ENCODE measurements at regions not wholly inside any gene's neighbourhood (a gene's known extent, or its start where the extent isn't known, plus 50 kb on each side); places are given as distances from the start of the nearest gene placed in this dataset.

DNA sequence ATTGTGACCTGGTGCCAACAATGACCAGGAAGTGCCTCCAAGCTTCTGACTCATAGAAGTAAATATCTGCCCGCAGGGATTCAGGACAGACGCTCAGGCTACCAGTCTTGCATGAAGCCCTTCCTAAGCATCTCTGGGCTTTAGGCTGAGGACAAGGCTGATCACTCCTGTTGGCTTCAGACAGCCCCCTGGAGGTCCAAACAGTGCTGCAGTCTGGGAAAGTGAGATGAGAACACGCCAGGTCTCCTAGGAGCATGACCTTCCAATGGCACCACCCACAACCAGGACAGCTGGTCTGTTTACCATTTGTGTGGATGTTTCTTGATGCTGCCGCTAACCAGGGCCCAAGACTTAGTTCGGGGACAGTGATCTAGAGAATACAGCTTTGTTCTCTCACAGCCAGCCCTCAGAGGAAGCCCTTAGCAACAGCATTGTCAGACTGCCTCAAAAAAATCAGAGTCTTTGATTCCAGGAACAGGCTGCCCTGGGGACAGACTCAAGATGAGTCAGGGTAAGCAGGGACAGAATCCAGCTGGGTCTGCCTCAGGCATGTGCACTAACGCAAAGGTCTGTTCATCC lies 111.2 kb downstream of the ZNF280B start:
- no peak for DNase-seq

DNA sequence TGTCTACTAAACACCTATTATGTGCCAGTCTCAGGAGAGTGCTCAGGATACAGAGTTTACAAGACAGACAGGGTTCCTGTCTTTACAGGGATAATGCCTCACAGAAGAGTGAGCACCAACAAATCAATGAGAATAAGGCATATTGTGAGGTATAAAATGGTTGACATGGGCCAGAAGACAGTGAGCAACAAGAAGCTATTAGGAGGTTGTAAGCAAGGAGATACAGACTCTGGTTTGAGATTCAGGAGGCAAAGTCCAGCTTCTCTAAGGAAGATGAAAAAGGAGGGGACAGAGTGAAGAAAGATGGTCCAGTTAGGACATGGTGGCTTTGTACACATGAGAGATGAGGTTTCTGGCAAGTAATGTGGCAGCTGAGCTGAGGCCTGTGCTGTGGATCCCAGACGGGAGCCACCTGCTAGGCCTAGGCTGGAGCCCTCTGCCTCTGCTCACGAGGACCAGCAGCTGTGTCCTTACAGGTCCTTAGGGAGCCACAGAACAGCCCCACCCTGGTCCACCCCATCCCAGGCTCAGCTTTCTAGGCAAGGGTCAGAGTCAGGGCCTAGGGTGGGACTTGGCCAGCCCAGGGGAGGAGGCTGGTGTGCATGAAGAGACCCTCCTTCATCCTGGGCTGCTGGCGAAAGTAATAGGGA lies 110.5 kb downstream of the ZNF280B start:
- DNase-seq: no peak

- DNase-seq: no peak
Measured at GRCh38 chr22:22398530-22399327, 109.8 kb downstream of the ZNF280B start.

DNA sequence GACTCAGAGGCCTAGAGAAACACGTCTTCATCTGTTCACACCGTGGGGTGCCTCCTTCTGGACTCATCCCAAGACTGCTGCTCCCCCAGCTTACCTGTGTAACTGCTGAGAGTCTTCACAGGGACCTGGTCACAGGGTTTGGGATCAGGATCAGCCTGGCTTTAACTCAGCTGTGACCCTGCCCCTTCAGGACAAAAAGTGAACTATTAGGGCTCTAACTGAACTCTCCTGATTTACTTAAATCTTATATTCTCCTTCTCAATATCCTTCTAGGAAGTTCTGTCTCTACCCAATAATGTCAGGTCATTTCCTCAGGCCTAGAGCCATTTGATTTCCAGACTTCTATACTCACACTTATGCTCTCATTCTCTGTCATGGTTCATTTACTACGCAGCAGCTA lies 108.4 kb downstream of the ZNF280B start:
- no peak for DNase-seq

DNA sequence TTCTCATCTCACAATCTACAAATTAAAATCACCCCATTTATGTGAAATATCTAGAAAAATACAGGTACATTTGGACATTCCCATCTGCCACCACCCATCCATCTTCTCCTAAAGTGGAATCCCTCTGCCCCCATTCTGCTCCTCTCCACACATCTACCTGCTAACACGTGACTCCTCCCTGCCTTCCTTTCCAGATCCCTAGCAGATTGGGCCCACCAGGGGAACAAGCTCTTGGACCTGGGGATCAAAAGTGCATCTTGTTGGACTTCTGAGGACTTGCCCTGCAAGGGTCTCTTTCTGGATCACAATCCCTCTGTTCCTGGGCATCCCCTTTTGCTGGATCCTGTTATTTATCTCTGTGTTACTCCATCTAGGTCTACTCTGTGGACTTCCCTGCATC lies 107.6 kb downstream of the ZNF280B start:
- no peak for DNase-seq

GRCh38 chr22:22401381-22401780 lies 107.2 kb downstream of the ZNF280B start:
- no peak for DNase-seq

GRCh38 chr22:22403306-22403705 lies 105.2 kb downstream of the ZNF280B start:
- no peak for DNase-seq

DNA sequence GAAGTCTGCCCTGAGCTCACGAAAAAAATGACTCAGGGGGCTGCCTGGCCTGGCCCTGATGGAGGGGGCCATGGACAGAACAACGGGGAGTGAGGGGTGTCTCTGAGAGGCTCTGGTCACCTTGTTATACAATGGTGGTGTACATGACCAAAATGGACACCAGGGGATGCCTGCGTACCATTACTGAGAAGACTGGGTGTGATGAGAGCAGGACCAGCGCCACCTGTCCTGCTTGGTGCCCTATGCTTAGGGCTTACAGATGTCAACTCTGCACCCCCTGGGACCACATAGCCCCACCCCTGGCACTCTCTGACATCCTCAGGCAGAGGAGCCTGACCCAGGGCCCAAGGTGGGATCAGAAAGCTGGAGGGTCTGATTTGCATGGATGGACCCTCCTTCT lies 104.8 kb downstream of the ZNF280B start:
- DNase-seq: no peak

GRCh38 chr22:22404598-22405284 lies 103.8 kb downstream of the ZNF280B start:
- no peak for DNase-seq

- no peak for DNase-seq
Measured at GRCh38 chr22:22406445-22407027, 102.0 kb downstream of the ZNF280B start.

GRCh38 chr22:22407061-22407460 lies 101.5 kb downstream of the ZNF280B start:
- no peak for DNase-seq

- no peak for DNase-seq
Measured at GRCh38 chr22:22408269-22408668, 100.3 kb downstream of the ZNF280B start.

GRCh38 chr22:22408731-22409696 lies 99.5 kb downstream of the ZNF280B start:
- no peak for DNase-seq

- peak; percentile 19 for DNase-seq
Measured at GRCh38 chr22:22410121-22410520, 98.4 kb downstream of the ZNF280B start.

GRCh38 chr22:22410677-22411076 lies 97.9 kb downstream of the ZNF280B start:
- no peak for DNase-seq

- no peak for DNase-seq
Measured at GRCh38 chr22:22414266-22414665, 94.3 kb downstream of the ZNF280B start.

DNA sequence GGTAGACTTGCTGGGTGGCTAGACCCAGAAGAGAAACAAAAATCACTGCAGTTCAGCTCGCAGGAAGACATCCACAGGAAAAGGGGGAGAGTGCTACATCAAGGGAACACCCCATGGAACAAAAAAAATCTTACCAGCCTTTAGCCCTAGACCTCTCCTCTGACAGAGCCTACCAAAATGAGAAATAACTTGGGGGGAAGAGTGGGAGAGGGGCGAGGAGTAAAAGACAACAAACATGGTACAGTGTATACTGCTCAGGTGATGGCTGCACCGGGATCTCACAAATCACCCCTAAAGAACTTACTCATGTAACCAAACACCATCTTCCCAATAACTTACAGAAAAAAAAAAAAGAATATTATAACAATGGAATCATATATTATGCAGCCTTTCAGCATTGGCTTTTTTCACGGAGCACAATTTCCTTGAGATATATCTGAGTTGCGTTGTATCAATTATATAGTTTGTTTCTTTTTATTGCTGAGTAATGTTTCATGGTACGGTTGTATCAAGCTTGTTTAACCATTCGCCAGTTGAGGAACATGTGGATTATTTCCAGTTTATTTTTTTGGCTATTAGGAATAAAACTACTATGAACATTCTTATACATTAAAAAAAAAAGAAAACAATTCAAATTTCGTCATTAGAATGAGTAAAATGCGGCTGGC lies 90.9 kb downstream of the ZNF280B start:
- no peak for DNase-seq

DNA sequence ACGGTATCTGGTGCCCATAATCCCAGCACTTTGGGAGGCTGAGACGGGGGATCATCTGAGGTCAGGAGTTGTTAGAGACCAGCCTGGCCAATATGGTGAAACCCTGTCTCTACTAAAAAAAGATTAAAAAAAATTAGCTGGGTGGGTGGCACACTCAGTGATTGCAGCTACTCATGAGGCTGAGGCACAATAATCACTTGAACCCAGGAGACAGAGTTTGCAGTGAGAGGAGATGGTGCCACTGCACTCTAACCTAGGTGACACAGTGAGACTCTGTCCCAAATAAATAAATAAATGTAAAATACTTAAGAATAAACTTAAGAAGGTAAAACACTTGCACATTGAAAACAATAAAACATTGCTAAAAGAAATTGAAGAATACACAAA lies 90.4 kb downstream of the ZNF280B start:
- DNase-seq: no peak

GRCh38 chr22:22418957-22419356 lies 89.6 kb downstream of the ZNF280B start:
- no peak for DNase-seq

DNA sequence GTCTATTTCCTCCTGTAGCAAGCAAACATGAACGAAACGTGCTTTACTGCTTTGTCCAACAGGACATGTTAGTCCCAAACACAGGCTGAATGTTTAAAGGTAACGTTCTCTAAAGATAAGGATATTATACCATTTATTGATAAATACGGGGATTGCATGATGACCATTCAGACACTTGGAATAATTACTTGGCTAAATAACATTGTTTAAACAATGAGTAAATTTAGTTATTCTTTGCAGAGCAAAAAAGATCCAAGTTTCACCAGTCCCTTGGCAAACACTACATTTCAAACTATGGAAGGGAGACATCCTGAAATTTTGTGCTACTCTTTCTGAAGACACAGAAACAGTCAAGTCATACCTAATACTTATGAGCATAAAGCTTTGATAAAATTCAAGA lies 88.0 kb downstream of the ZNF280B start:
- no peak for DNase-seq

DNA sequence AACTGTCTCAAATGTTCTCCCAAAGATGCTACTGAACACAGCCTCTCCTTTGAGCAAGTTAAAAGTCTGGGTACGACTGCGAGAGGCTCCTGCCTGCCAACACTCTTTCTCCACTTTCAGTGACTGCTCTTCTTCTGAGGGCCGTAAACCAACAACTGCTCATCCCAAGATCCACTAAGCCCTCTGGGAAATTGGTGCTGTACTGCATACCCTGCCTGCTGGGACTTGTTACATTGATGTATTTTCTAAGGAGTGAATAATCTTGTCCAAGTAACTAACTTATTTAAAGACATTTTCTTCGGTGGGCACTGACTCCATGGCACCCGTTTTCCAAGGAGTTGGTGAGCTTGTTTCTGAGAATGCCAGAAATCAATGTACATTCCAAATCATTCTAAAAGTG lies 87.2 kb downstream of the ZNF280B start:
- DNase-seq: no peak

Data from DMS 273 treated with DMSO at 0.1 percent for 48 hours (cell line).